ENCODE measurements at regions not wholly inside any gene's neighbourhood (a gene's known extent, or its start where the extent isn't known, plus 50 kb on each side); places are given as distances from the start of the nearest gene placed in this dataset.

DNA sequence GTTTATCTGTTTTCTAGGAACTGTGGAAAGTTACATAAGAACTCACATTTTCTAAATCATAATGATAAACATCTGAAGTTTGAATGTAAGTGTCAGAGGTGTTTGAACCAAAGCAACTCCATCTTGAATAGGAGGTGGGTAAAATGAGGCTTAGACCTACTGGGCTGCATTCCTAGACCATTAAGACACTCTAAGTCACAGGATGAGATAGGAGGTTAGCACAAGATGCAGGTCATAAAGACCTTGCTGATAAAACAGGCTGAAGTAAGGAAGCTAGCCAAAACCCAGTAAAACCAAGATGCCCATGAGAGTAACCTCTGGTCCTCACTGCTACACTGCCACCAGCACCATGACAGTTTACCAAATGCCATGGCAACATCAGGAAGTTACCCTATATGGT lies 297.7 kb upstream of the POU5F2 start:
- H3K4me1 ChIP-seq (ENCODE audit: insufficient read depth, low read length, poor library complexity, severe bottlenecking) = no peaks in the 10 kb centered on the region
- H3K9me3 ChIP-seq (ENCODE audit: low read depth, low read length, poor library complexity, severe bottlenecking) = no peaks in the 10 kb centered on the region
- POLR2A ChIA-PET (ENCODE audit: low non-redundant PET) = no interaction called here
- no peak for DNase-seq (ENCODE audit: low spot score)
- CTCF ChIA-PET = no interaction called here
- no peak overlapping the region for H3K27ac ChIP-seq (ENCODE audit: low read depth, low read length, poor library complexity, severe bottlenecking)
- TF ChIP-seq EZH2 (IDR thresholded peaks at IDR 0.05; ENCODE audit: borderline replicate concordance, low read depth, low read length, poor library complexity, severe bottlenecking) (no peak), CTCF (conservative IDR thresholded peaks at IDR 0.05; ENCODE audit: low read depth, low read length) (no peak)
- BruUV-seq (replicated peaks) = no TSS peak
- H3K4me3 ChIP-seq (ENCODE audit: low read depth, low read length, poor library complexity, severe bottlenecking) = no peak overlapping the region
- H3K27me3 ChIP-seq (replicated peaks; ENCODE audit: insufficient read depth, low read depth, low read length, poor library complexity) = no peaks in the 10 kb centered on the region
- no peaks in the 10 kb centered on the region for H3K36me3 ChIP-seq (ENCODE audit: insufficient read depth, low read length, poor library complexity, severe bottlenecking)
- intact Hi-C loops (cut with micrococcal nuclease; ENCODE audit: unreplicated experiment) = no loop called here

DNA sequence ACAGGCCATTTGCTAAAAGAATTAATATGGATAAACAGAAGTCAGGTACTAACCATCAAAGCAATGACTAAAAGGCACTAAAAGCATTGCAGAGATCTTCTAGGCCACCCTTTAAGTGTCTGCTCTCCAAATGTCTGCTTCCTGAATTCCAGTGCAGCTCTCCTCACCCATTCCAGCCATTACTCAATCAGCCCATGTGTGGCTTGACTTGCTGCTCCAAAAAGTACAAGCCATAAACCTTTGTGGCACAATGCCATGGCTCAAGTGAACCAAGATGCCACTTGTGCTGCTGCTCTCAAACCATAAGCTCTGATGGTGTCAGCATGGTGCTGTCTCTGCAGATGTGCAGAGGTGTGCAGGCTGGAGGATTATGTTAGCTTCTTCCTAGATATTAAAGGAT lies 290.2 kb upstream of the POU5F2 start:
- DNase-seq (ENCODE audit: low spot score) = no peak
- no TSS peak for BruUV-seq (replicated peaks)
- no peak for TF ChIP-seq EZH2 (IDR thresholded peaks at IDR 0.05; ENCODE audit: borderline replicate concordance, low read depth, low read length, poor library complexity, severe bottlenecking)
- TF ChIP-seq CTCF (conservative IDR thresholded peaks at IDR 0.05; ENCODE audit: low read depth, low read length) = no peak
- H3K4me3 ChIP-seq (ENCODE audit: low read depth, low read length, poor library complexity, severe bottlenecking) = no peak overlapping the region
- intact Hi-C loops (cut with micrococcal nuclease; ENCODE audit: unreplicated experiment) = no loop called here
- H3K4me1 ChIP-seq (ENCODE audit: insufficient read depth, low read length, poor library complexity, severe bottlenecking) = no peaks in the 10 kb centered on the region
- no peaks in the 10 kb centered on the region for H3K9me3 ChIP-seq (ENCODE audit: low read depth, low read length, poor library complexity, severe bottlenecking)
- no peak overlapping the region for H3K27ac ChIP-seq (ENCODE audit: low read depth, low read length, poor library complexity, severe bottlenecking)
- H3K36me3 ChIP-seq (ENCODE audit: insufficient read depth, low read length, poor library complexity, severe bottlenecking) = no peaks in the 10 kb centered on the region
- no peaks in the 10 kb centered on the region for H3K27me3 ChIP-seq (replicated peaks; ENCODE audit: insufficient read depth, low read depth, low read length, poor library complexity)
- ChIA-PET CTCF (no interaction called here), POLR2A (ENCODE audit: low non-redundant PET) (no interaction called here)

DNA sequence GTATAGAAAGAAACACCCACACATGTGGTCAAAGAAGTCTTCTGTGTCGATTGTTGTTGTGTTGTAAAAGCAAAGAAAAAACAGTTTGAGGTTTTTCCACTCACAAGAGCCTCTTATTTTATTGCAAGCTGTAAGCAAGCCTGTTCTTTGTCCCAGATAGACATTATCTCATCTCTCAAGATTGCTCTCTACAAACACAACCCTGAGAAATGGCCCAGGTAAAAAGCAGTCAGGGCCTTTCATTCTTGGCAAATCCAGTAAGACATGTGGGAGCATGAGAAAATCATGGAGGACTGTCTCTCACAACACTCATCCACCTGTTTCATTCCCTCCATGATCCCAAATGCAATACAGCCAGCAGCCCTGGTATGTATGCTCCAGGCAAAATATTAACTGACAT lies 286.6 kb upstream of the POU5F2 start:
- no TSS peak for BruUV-seq (replicated peaks)
- no peaks in the 10 kb centered on the region for H3K9me3 ChIP-seq (ENCODE audit: low read depth, low read length, poor library complexity, severe bottlenecking)
- H3K4me1 ChIP-seq (ENCODE audit: insufficient read depth, low read length, poor library complexity, severe bottlenecking) = no peaks in the 10 kb centered on the region
- intact Hi-C loops (cut with micrococcal nuclease; ENCODE audit: unreplicated experiment) = no loop called here
- no peak for TF ChIP-seq EZH2 (IDR thresholded peaks at IDR 0.05; ENCODE audit: borderline replicate concordance, low read depth, low read length, poor library complexity, severe bottlenecking)
- DNase-seq (ENCODE audit: low spot score) = no peak
- H3K4me3 ChIP-seq (ENCODE audit: low read depth, low read length, poor library complexity, severe bottlenecking) = no peak overlapping the region
- CTCF ChIA-PET = no interaction called here
- H3K36me3 ChIP-seq (ENCODE audit: insufficient read depth, low read length, poor library complexity, severe bottlenecking) = no peaks in the 10 kb centered on the region
- no peaks in the 10 kb centered on the region for H3K27me3 ChIP-seq (replicated peaks; ENCODE audit: insufficient read depth, low read depth, low read length, poor library complexity)
- H3K27ac ChIP-seq (ENCODE audit: low read depth, low read length, poor library complexity, severe bottlenecking) = no peak overlapping the region
- POLR2A ChIA-PET (ENCODE audit: low non-redundant PET) = no interaction called here

DNA sequence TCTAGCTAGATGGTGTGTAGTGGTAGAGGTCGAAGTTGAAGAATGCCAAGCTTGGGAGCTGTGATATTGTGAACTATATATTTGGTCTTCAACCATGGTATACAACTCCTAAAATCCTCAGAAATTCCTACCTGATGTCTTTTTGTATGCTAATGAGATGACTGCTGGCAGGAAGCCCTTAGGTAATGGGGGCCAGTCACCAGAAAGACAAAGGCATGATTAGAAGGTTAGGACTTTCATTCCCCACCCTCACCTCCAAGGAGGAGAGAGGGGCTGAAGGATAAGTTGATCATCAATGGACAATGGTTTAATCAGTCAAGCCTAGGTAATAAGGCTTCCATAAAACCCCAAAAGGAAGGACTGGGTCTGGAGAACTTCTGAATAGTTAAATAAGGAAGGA lies 285.7 kb upstream of the POU5F2 start:
- H3K27ac ChIP-seq (ENCODE audit: low read depth, low read length, poor library complexity, severe bottlenecking) = no peak overlapping the region
- POLR2A ChIA-PET (ENCODE audit: low non-redundant PET) = no interaction called here
- no peak for DNase-seq (ENCODE audit: low spot score)
- H3K27me3 ChIP-seq (replicated peaks; ENCODE audit: insufficient read depth, low read depth, low read length, poor library complexity) = no peaks in the 10 kb centered on the region
- CTCF ChIA-PET = no interaction called here
- intact Hi-C loops (cut with micrococcal nuclease; ENCODE audit: unreplicated experiment) = no loop called here
- no TSS peak for BruUV-seq (replicated peaks)
- H3K4me3 ChIP-seq (ENCODE audit: low read depth, low read length, poor library complexity, severe bottlenecking) = no peak overlapping the region
- H3K4me1 ChIP-seq (ENCODE audit: insufficient read depth, low read length, poor library complexity, severe bottlenecking) = no peaks in the 10 kb centered on the region
- TF ChIP-seq EZH2 (IDR thresholded peaks at IDR 0.05; ENCODE audit: borderline replicate concordance, low read depth, low read length, poor library complexity, severe bottlenecking) (no peak), CTCF (conservative IDR thresholded peaks at IDR 0.05; ENCODE audit: low read depth, low read length) (no peak)
- no peaks in the 10 kb centered on the region for H3K9me3 ChIP-seq (ENCODE audit: low read depth, low read length, poor library complexity, severe bottlenecking)
- no peaks in the 10 kb centered on the region for H3K36me3 ChIP-seq (ENCODE audit: insufficient read depth, low read length, poor library complexity, severe bottlenecking)

Measured in A673 (cell line).